ENCODE measurements at regions not wholly inside any gene's neighbourhood (a gene's known extent, or its start where the extent isn't known, plus 50 kb on each side); places are given as distances from the start of the nearest gene placed in this dataset.
"Not testable (repeated sequence)": the region's sequence is repeated elsewhere in the genome, so short reads cannot be mapped to it uniquely, and the experiment has no call there.

- DNase-seq (ENCODE audit: low read depth) = not testable (repeated sequence)
Measured at GRCh38 chr10:65285726-65286125, 1640.1 kb upstream of the LRRTM3 start.

GRCh38 chr10:65291286-65291685, 1634.5 kb upstream of the LRRTM3 start:
- no peak for DNase-seq (ENCODE audit: low read depth)

- no peak for DNase-seq (ENCODE audit: low read depth)
Measured at GRCh38 chr10:65292551-65292950, 1633.3 kb upstream of the LRRTM3 start.

GRCh38 chr10:65294329-65294728, 1631.5 kb upstream of the LRRTM3 start:
- DNase-seq (ENCODE audit: low read depth) = no peak

GRCh38 chr10:65301181-65301580, 1624.7 kb upstream of the LRRTM3 start:
- DNase-seq (ENCODE audit: low read depth) = no peak

- DNase-seq (ENCODE audit: low read depth) = no peak
Measured at GRCh38 chr10:65306201-65306600, 1619.6 kb upstream of the LRRTM3 start.

- no peak for DNase-seq (ENCODE audit: low read depth)
Measured at GRCh38 chr10:65312876-65313275, 1613.0 kb upstream of the LRRTM3 start.

- DNase-seq (ENCODE audit: low read depth) = no peak
Measured at GRCh38 chr10:65313406-65313805, 1612.4 kb upstream of the LRRTM3 start.

GRCh38 chr10:65314253-65314652, 1611.6 kb upstream of the LRRTM3 start:
- DNase-seq (ENCODE audit: low read depth) = no peak

GRCh38 chr10:65319493-65319892, 1606.3 kb upstream of the LRRTM3 start:
- no peak for DNase-seq (ENCODE audit: low read depth)

- DNase-seq (ENCODE audit: low read depth) = no peak
Measured at GRCh38 chr10:65320236-65321026, 1605.4 kb upstream of the LRRTM3 start.

GRCh38 chr10:65323802-65324201, 1602.0 kb upstream of the LRRTM3 start:
- DNase-seq (ENCODE audit: low read depth) = no peak

- DNase-seq (ENCODE audit: low read depth) = no peak
Measured at GRCh38 chr10:65325913-65326312, 1599.9 kb upstream of the LRRTM3 start.

GRCh38 chr10:65328486-65328885, 1597.3 kb upstream of the LRRTM3 start:
- no peak for DNase-seq (ENCODE audit: low read depth)

GRCh38 chr10:65335311-65335710, 1590.5 kb upstream of the LRRTM3 start:
- DNase-seq (ENCODE audit: low read depth) = no peak

GRCh38 chr10:65340340-65340739, 1585.5 kb upstream of the LRRTM3 start:
- no peak for DNase-seq (ENCODE audit: low read depth)

GRCh38 chr10:65341323-65341925, 1584.4 kb upstream of the LRRTM3 start:
- no peak for DNase-seq (ENCODE audit: low read depth)

- DNase-seq (ENCODE audit: low read depth) = no peak
Measured at GRCh38 chr10:65342245-65342644, 1583.6 kb upstream of the LRRTM3 start.

- DNase-seq (ENCODE audit: low read depth) = no peak
Measured at GRCh38 chr10:65346466-65346865, 1579.4 kb upstream of the LRRTM3 start.

- no peak for DNase-seq (ENCODE audit: low read depth)
Measured at GRCh38 chr10:65348637-65349036, 1577.2 kb upstream of the LRRTM3 start.

- no peak for DNase-seq (ENCODE audit: low read depth)
Measured at GRCh38 chr10:65350611-65351010, 1575.2 kb upstream of the LRRTM3 start.

- DNase-seq (ENCODE audit: low read depth) = no peak
Measured at GRCh38 chr10:65355141-65355680, 1570.6 kb upstream of the LRRTM3 start.

- no peak for DNase-seq (ENCODE audit: low read depth)
Measured at GRCh38 chr10:65358565-65358964, 1567.3 kb upstream of the LRRTM3 start.

- DNase-seq (ENCODE audit: low read depth) = no peak
Measured at GRCh38 chr10:65360497-65360896, 1565.3 kb upstream of the LRRTM3 start.

Data from ELR (cell line).